Neural crest cell (in vitro differentiated cells): ENCODE measurements at regions not wholly inside any gene's neighbourhood (a gene's known extent, or its start where the extent isn't known, plus 50 kb on each side); places are given as distances from the start of the nearest gene placed in this dataset.

Experiments used
- DNase-seq: peaks from one replicate; pipeline ENCODE4 v3.0.0; 2021; ENCODE audit warnings: low read depth, mixed read lengths, low spot score
- H3K27ac Mint-ChIP-seq: one replicate; pipeline ENCODE4 v1.8.0; 2021; ENCODE audit warnings: mild to moderate bottlenecking, mixed read lengths; ENCODE audit not compliant: unreplicated experiment
- H3K27me3 Mint-ChIP-seq: 2 replicates; pipeline ENCODE4 v1.8.0; 2021; ENCODE audit warnings: low read depth, mild to moderate bottlenecking, mixed read lengths
- H3K36me3 Mint-ChIP-seq: 2 replicates; pipeline ENCODE4 v1.8.0; 2021; ENCODE audit warnings: low read depth, mild to moderate bottlenecking, mixed read lengths
- H3K4me1 Mint-ChIP-seq: 2 replicates; pipeline ENCODE4 v1.8.0; 2021; ENCODE audit warnings: mixed read lengths
- H3K4me3 Mint-ChIP-seq: one replicate; pipeline ENCODE4 v1.8.0; 2021; ENCODE audit warnings: mild to moderate bottlenecking, mixed read lengths
- H3K9me3 Mint-ChIP-seq: 2 replicates; pipeline ENCODE4 v1.8.0; 2021; ENCODE audit warnings: mixed read lengths
- TF ChIP-seq, protein P1 (sequence below): fragments of 200-600 bp; sonication (generic); conservative IDR thresholded peaks from 2 replicates; pipeline ENCODE4 v1.5.0; 2021; ENCODE audit warnings: antibody characterized with exemption, mild to moderate bottlenecking

- no peaks in the 10 kb centered on the region for H3K36me3 Mint-ChIP-seq
- no peak overlapping the region for H3K27ac Mint-ChIP-seq
- peaks cover 5% of the 10 kb centered on the region for H3K9me3 Mint-ChIP-seq
- H3K4me3 Mint-ChIP-seq: no peak overlapping the region
- H3K27me3 Mint-ChIP-seq: no peaks in the 10 kb centered on the region
- TF ChIP-seq, protein P1, sequence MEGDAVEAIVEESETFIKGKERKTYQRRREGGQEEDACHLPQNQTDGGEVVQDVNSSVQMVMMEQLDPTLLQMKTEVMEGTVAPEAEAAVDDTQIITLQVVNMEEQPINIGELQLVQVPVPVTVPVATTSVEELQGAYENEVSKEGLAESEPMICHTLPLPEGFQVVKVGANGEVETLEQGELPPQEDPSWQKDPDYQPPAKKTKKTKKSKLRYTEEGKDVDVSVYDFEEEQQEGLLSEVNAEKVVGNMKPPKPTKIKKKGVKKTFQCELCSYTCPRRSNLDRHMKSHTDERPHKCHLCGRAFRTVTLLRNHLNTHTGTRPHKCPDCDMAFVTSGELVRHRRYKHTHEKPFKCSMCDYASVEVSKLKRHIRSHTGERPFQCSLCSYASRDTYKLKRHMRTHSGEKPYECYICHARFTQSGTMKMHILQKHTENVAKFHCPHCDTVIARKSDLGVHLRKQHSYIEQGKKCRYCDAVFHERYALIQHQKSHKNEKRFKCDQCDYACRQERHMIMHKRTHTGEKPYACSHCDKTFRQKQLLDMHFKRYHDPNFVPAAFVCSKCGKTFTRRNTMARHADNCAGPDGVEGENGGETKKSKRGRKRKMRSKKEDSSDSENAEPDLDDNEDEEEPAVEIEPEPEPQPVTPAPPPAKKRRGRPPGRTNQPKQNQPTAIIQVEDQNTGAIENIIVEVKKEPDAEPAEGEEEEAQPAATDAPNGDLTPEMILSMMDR: no peak
- DNase-seq: no peak
- no peaks in the 10 kb centered on the region for H3K4me1 Mint-ChIP-seq
Observed at GRCh38 chr13:74891610-74892009, 590.4 kb downstream of the TBC1D4 start.

GRCh38 chr13:74889321-74889720, 592.6 kb downstream of the TBC1D4 start:
- TF ChIP-seq, protein P1: no peak
- Mint-ChIP-seq H3K36me3 (no peaks in the 10 kb centered on the region), H3K27me3 (no peaks in the 10 kb centered on the region), H3K27ac (no peak overlapping the region), H3K4me3 (no peak overlapping the region), H3K9me3 (peaks cover 5% of the 10 kb centered on the region), H3K4me1 (peaks cover 6% of the 10 kb centered on the region)
- no peak for DNase-seq

DNA sequence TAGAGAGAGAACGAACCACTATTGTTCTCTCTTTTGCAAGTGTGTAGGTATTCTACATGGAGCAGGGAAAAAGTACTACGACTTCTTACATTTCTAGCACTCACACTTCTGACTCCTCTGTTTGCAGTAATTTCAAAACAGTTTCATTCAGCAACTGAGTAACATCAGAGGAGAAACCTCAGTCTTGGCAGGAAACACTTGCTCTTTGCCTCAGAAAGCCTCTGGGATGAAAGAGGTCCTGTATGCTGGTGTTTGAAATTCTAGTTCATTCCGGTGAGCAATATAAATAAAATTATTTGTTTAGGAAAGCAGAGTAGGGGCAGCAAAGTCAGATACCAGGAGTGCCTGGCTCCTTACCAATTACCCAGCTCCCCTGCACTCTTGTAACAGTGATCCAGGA, 595.5 kb downstream of the TBC1D4 start:
- H3K27ac Mint-ChIP-seq: no peak overlapping the region
- H3K9me3 Mint-ChIP-seq: peaks cover 5% of the 10 kb centered on the region
- H3K4me3 Mint-ChIP-seq: no peak overlapping the region
- TF ChIP-seq, protein P1: no peak
- H3K4me1 Mint-ChIP-seq: peaks cover 6% of the 10 kb centered on the region
- DNase-seq: no peak
- no peaks in the 10 kb centered on the region for H3K36me3 Mint-ChIP-seq
- no peaks in the 10 kb centered on the region for H3K27me3 Mint-ChIP-seq

GRCh38 chr13:74883834-74884233, 598.1 kb downstream of the TBC1D4 start:
- H3K4me3 Mint-ChIP-seq: no peak overlapping the region
- no peaks in the 10 kb centered on the region for H3K36me3 Mint-ChIP-seq
- DNase-seq: no peak
- TF ChIP-seq, protein P1: no peak
- H3K27ac Mint-ChIP-seq: no peak overlapping the region
- no peaks in the 10 kb centered on the region for H3K27me3 Mint-ChIP-seq
- H3K9me3 Mint-ChIP-seq: peaks cover 6% of the 10 kb centered on the region
- H3K4me1 Mint-ChIP-seq: peaks cover 6% of the 10 kb centered on the region

GRCh38 chr13:74871369-74872070, 610.4 kb downstream of the TBC1D4 start:
- no peak for DNase-seq
- Mint-ChIP-seq H3K9me3 (peaks cover 28% of the 10 kb centered on the region), H3K4me3 (no peak overlapping the region), H3K36me3 (peaks cover 15% of the 10 kb centered on the region), H3K27ac (peak overlapping the region; percentile 57), H3K27me3 (no peaks in the 10 kb centered on the region), H3K4me1 (peaks cover 10% of the 10 kb centered on the region)
- TF ChIP-seq, protein P1: no peak
